ENCODE measurements at regions not wholly inside any gene's neighbourhood (a gene's known extent, or its start where the extent isn't known, plus 50 kb on each side); places are given as distances from the start of the nearest gene placed in this dataset.

DNA sequence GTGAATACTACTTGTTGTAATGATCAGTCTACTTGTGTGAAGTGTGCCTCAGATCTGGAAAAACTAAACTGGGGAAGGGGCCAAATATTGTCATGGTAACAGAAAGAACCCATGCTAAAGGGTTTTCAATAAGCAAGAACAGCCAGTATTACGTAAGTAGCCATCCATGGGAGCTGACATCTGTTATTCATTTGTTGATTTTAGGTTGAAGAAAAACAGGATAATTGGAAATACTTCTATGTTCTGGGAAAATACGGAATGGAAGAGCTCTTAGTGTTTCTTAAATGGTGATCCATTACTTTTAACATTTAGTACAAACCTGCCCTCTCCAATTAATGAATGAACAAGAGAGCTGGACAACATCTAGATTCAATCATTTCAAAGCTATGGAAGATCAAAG lies 485.8 kb downstream of the NTRK2 start:
- DNase-seq (ENCODE audit: low read depth in 2 of 2) = no peak

DNA sequence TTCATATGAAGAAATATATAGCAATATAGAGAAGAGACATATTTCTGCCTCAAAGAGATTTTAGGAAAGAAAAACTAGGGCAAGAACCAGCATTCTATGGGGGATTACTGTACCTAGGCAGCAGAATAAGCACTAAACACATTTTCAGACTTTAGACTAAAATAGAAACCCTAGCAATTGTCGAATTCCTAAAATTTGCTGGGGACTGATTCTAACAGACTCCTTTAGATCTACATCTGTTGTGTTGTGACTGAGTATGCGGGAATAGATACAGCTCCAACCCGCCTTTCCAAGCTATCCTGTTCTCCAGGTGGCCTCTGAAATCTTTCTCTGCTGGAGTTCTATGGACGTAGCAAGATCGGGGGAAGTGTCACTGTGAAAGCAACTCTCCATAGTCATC lies 482.2 kb downstream of the NTRK2 start:
- no peak for DNase-seq (ENCODE audit: low read depth in 2 of 2)

DNA sequence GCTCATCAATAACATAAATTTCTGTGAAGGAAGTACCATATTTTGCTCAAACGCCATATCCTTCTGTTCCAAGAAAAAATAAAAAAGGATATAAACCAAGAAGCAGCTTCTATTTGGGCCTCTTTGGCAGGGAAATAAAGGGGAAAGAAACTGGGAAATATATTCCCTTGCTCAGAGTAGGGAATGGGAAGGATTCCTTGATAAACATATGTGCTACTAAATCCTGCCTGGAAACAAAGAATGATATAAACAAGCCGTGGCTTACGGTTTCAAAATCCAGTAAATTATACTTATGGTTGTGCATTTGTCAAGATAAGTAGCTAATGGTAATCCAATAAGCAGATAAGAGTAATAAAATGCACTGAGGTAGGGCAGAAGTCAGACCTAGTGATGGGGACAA lies 481.6 kb downstream of the NTRK2 start:
- no peak for DNase-seq (ENCODE audit: low read depth in 2 of 2)

DNA sequence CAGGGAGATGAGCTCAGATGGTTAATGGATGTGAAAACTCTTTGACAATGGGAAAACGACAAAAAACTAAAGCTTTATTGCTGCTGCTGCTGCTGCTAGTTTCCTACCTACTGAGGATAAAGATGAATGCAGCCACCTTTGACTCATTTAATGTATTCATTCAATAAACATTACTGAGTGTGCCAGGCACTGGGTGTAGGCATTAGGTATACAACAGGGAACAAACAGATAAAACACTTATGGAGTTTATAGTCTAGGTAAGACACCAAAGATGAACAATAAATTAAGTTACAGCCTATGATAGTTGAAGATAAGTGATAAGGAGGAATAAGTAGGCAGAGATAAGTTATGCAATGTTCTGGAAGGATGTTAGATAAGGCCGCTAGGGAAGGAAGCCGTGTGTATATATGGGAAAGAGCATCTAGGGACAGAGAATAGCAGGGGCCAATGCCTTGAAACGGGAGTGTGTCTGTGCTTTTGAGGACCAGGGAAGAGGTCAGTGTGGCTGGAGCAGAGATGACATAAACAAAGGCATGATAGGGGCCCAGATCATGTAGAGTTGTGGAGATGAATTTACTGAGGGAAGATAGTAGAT lies 477.6 kb downstream of the NTRK2 start:
- DNase-seq (ENCODE audit: low read depth in 2 of 2) = no peak

DNA sequence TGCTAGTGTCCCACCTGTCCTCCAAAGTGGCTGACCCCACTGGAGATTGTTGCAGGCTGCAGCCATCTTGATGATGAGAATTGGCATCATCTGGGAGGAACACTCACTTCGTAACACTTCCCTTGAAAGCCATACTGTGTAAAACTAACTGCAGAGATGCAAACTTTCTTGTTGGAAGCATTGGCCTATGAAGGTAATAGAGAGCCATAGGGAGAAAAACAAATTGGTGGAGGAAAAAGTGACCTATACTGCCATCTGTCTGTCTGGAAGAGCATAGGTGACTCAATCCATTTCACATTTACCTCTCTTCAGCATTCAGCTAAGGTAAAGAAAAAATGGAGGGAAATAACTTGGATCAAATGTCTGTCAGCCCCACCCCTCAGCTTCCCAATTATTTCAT lies 473.4 kb downstream of the NTRK2 start:
- DNase-seq (ENCODE audit: low read depth in 2 of 2) = no peak

DNA sequence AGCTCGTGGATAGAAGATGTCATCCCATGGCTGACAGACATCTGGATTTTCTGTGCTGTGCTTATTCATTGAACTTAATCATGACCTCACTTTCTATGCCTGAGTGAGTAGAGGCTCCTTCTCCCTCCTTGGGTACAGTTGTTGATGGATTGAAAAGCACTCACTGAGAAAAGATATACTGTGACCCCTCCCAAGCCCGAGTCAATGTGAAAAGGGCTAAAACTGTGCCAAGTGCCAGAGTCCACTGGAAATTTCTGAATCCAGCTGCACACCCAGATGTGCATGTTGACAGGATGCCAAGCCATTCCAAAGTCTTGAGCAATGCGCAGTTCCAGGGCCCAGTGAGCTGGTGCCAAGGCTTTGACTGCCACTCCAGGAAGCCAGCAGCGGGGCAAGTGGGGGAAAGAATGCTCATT lies 473.0 kb downstream of the NTRK2 start:
- DNase-seq (ENCODE audit: low read depth in 2 of 2) = no peak

DNA sequence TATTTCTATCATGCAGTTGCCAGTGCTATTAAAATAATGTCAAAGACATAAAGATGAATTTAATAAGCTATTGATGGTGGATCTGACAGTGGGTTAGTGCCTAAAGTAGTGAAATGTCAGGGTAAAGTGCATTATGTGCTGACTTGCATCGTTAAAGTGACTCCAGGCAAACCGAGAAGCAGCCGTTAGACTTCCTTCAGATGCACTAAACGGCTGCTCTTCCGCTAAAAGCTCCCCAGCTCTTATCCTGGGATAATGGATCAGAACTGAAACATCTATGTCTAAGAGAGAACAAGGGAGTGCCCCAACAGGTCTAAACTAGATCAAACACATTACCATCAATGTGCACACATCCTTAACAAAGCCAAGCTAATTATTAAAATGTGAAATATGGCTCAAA lies 468.2 kb downstream of the NTRK2 start:
- DNase-seq (ENCODE audit: low read depth in 2 of 2) = no peak

DNA sequence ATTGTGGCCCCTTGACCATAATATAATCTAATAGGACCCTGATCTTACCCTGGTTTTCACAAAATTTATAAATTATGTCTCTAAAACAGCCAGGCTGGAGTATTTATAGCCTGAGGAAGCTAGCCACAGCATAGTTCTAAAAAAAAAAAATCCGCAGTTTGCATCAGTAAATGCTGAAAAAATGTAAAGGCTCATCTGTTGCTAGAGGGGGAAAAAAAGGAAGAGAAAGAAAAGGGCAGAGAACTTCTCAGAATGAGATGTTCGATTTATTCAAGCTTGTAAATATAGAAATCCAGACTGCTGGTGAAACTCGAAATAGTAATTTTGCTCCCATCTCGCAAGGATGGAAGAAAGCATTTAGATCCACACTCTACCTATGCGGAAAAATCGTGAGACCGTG lies 467.5 kb downstream of the NTRK2 start:
- DNase-seq (ENCODE audit: low read depth in 2 of 2) = no peak

DNA sequence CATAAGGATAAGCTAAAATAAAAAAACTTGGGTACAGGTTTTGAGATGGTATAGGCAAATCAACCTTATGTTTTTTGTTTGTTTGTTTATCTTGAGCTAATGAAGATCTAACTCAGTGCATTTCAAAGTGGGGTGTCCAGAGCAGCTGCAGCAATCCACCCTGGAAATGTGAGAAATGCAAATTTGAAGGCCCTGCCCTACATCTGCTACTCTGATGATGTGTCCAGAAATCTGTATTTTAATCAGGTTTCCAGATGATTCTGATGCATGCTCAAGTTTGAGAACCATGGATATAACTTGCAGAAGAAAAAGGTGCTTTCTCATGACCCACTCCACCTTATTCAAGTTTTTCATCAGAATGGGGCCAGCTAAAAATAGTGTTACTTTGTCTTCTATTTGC lies 467.0 kb downstream of the NTRK2 start:
- DNase-seq (ENCODE audit: low read depth in 2 of 2) = no peak

DNA sequence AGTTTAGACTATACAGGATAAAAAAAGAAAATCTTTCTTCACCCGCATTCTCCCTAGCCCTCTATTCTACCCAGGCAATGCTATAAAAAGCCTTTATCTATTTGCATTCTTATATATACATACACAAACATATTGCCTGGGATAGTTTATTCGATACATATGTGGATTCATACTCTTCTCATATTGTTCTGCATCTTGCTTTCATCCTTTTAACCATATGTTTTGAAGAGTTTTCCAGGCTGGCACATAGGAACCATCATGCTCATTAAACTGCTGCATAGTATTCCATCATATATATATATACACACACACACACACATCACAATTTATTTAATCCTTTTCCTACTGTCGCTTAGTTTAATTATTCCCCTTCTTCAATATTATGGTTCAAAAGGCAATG lies 461.2 kb downstream of the NTRK2 start:
- no peak for DNase-seq (ENCODE audit: low read depth in 2 of 2)

DNA sequence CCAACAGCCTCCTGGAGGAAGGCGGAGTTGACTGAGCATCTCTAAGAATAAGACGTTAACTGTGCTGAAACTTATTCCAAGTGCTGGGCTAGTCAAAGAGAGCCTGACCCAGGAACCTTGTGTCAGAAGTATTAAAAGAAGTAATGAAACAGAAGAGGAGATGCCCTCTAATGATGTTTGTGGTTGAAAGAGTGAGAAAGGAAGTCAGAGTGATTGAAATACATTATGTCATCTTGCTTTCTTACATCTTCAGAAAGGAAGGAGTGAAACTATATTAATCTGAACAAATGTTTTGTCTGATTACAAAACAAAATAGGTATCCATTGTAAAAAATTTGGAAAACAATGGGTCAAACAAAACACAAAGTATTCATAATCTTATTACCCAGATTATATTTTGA lies 460.7 kb downstream of the NTRK2 start:
- no peak for DNase-seq (ENCODE audit: low read depth in 2 of 2)

DNA sequence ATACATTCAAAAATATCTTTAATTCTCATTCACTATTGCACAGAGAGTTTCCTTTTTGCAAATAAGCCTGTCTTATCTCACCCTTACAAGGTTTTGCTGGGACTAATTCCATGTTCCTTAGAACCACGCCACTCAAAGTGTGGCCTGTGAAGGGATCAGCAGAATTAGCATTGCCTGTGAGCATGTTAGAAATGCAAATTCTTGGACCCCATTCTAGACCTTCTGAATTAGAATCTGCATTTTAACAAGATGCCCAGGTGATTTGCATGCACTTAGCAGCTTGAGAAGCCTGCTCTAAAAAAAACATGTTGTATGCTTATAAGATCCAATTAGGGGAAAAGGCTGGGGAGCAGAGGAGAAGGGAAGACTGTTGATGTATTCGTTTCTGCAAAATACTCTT lies 460.0 kb downstream of the NTRK2 start:
- DNase-seq (ENCODE audit: low read depth in 2 of 2) = no peak

DNA sequence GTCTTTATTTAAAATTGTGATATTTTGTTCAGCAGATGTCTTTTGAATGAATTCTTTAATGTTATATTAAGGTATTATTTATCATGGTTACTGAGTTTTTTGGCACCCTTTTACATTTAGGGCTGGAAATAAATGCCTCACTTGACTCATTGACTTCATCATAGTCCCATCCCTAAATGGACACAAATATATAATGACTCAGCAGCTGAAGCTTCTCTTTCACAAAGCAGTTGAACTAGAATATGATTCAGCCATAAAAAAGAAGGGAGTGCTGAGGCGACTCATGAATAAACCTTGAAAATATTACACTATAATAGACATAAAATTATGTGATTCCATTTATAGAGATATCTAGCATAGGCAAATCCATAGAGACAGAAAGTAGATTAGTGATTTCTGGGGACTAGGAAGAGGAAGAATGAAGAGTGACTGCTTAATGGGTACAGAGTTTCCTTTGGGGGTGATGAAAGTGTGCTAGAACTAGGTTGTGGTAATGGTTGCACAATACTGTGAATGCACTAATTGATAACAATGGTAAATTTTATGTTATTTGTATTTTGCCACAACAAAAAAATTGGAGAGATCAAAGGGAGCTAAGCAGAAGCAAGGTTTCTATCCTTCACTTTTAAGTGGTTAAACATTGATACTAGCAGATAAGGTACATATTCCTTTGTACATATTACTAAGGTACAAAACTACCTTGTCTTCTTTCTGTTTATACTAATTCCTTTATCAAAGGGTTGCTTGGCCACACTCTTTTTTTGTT lies 449.6 kb downstream of the NTRK2 start:
- DNase-seq (ENCODE audit: low read depth in 2 of 2) = no peak

DNA sequence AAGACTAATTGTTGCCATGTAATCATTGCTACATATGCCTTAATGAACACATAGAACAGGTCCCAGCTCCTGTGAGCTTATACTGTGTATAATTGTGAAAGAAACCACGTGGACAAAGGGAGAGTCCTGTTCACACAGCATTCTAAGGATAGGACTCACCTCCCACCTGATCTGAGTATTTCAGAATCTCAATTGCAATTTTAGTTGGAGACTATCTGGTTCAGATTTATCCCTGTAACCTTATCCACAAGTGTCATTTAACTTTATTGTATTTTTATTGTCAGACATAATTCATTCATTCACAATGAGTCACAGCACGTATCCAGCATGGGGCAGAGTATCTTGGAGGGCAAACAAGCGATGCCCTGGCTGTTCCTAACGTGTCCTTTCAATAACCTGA lies 448.3 kb downstream of the NTRK2 start:
- no peak for DNase-seq (ENCODE audit: low read depth in 2 of 2)

DNA sequence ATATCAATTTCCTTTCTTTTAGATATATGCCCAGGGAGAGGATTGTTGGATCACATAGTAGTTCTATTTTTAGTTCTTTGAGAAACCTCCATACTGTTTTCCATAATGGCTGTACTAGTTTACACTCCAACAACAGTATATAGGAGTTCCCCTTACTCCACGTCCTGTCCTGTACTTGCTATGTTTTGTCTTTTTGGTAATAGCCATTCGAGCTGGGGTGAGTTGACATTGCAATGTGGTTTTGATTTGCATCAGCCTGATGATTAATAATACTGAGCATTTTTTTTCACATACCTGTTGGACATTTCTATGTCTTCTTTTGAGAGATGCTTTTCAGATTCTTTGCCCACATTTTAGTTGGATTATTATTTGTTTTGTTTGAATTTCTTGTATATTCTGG lies 445.9 kb downstream of the NTRK2 start:
- DNase-seq (ENCODE audit: low read depth in 2 of 2) = no peak

DNA sequence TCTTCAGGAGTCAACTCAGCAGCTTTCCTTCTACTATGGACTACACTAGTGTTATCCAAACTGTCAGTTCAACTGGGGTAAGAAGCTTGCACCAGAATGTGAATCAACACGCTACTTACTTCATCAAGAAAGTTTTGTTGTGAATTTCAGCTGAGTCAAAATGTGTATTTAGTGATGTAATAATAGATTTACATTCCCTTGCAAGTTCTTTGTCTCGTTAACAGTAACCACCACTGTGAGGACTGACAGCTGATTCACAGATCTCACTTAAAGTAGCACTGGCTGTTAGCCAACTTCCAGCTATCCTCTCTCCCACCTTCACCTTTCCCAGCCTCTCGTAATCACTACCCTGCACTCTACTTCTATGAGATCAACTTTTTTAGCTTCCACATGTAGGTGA lies 445.3 kb downstream of the NTRK2 start:
- DNase-seq (ENCODE audit: low read depth in 2 of 2) = no peak

DNA sequence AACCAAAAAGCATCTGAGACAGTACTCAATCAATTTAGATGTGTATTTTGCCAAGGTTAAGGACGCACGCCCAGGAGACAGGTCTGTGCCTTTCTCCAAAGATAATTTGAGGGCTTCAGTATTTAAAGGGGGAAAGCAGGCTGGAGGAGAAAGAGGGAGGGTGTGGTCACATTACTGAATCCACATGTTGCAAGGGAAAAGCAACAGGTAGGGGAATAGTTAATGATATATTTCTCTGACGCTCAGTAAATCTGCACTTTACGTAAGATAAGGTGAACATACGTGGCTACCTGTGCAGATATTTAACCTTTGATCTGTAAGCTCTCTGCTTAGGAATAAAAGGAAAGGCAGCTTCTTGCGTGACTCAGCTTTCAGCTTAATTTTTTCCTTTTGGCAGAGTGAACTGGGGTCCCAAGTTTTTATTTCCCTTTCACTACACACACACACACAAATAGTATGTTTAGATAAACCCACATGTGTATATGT lies 443.4 kb downstream of the NTRK2 start:
- no peak for DNase-seq (ENCODE audit: low read depth in 2 of 2)

DNA sequence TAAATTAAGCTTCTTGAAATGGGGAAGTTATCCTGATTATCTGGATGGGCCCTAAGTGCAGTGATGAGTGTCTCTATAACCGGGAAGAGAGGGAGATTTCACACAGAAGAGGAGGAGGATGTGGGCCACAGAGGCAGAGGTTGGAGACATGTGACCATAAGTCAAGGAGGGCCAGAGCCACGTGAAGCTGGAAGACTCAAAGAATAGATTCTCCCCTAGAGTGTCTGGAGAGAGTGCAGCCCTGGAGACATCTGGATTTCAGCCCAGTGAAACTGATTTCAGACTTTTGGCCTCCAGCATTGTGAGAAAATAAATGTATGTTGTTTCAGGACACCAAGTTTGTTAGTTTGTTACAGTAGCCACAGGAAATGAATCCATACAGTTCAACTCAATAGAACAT lies 442.9 kb downstream of the NTRK2 start:
- no peak for DNase-seq (ENCODE audit: low read depth in 2 of 2)

DNA sequence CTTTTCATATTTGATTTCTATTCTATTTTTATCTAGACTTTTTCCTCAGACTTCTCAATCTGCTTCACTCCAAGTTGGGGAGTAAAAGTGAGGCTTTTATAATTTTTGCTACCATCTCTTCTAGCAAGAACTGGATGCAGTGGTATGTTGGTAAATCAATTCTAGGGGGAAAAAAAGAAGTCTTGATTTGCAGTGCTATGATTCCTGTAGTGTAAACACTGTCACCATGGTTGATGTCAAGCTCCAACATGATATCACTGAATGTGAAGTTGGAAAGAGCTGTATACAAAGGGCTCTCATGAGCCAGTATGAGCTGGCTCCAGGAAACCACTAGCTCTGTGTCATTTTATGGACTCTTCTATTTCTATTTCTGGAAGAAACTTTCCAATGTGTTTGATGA lies 439.2 kb downstream of the NTRK2 start:
- no peak for DNase-seq (ENCODE audit: low read depth in 2 of 2)

DNA sequence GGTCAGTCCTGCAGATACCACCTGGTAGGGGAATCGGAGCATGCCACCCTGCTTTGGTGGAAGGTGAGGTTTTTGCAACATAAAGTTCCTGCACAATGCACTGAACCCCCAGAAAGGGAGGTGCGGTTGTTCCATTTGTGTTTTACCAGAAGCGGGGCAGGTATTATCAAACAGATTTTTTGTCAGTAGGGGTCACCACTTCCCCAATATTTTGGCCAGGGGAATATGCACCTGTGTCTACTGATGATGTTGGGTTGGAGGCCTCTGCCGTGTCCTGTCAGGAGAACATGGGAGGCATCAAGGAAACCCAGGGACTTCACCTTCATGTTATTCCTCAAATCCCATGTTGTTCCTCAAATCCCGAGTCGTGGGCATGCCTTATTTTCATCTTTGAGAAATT lies 438.7 kb downstream of the NTRK2 start:
- no peak for DNase-seq (ENCODE audit: low read depth in 2 of 2)

DNA sequence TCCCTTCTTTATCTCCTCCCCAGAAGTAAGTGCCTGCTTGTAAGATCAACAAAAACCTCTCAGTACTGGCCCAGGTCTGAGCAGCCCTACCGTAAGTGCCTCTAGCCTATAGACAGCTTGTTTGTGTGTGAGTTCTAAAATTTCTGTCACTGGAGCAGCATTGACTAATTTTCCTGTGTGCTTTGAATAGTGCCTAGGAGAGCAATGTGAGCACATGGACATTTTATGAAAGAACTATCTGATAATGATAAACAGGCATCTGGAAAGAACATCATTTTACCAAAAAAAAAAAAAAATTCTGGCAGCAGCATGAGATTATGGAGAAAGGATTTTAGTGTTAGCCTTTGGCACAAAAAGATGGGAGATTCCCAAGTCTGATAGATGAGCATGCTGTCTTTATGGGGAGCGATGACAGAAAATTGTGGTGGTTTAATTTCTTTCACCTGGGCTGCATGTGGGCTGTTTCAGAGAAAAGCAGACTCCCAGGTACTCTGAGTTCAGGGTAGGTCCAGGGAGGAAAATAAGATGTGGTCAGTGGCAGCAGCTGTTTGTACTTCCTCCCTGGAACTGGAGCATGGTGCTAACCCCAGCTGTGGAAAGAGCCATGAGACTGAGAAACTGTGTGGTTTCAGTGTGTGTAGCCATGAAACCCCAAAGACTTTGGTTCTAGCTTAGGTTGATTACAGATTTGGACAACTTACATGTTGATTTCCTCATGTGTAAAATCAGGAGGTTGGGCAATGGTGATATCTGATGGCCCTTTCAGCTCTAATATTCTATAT lies 419.9 kb downstream of the NTRK2 start:
- no peak for DNase-seq (ENCODE audit: low read depth in 2 of 2)

DNA sequence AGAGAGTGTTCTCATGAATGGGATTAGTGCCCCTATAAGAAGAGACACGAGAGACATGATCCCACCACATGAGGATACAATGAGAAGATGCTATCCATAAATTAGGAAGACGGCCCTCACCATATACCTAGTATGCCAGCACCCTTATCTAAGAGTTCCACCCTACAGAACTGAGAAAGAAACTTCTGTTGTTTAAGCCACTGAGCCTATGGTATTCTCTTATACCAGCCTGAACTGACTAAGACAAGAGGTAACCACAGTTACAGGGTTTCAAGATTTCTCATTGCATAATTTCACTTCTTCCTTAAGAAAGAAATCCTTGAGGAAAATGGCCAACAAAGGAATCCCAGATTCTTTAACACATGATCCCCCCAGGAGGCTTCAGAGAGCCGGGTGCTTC lies 412.4 kb downstream of the NTRK2 start:
- no peak for DNase-seq (ENCODE audit: low read depth in 2 of 2)

DNA sequence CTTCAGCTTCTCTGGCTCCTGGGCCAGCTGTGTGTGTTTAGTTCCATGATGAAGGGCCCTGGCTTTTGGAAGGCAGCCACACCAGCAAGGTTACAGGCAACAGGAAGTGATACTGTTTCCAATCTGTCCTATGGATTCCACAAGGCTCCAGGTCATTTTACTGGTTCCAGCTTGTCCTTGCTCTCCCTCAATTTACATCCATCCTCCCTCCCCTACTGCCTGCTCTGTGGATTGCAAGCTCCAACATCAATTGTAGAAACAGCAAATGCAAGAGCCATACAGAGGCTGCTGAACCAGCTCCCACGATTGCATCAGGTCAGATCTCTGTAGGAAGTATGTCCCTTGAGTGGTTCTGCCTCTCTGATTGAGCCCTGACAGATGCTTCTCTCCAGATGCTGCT lies 409.8 kb downstream of the NTRK2 start:
- no peak for DNase-seq (ENCODE audit: low read depth in 2 of 2)
